Inferior parietal cortex (tissue), 1 donor: ENCODE measurements at regions not wholly inside any gene's neighbourhood (a gene's known extent, or its start where the extent isn't known, plus 50 kb on each side); places are given as distances from the start of the nearest gene placed in this dataset.
A peak's percentile ranks its signal among the peaks of the same experiment; 100 is the strongest.

ENCODE experiments used
- DNase-seq: peaks from one replicate; pipeline ENCODE4 v3.0.0-alpha.2; 2016; ENCODE audit errors: extremely low spot score

DNA sequence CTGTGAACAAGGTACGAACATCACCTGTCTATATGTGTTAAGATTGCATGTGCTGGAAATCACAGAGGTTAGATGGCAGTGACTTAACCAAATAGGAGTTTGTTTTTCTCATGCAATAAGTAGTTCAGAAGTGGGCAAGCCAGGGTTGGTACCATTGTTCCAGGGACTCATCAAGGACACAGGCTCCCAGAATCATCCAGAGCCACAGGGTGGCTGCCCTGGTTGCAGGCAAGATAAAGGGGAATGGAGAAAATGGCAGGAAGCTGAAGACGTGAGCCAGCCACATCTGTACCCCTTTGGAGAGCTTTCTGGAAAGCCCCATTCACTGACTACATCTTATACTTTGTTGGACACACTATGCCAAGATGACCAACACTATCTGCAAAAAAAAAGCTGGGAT lies 126.0 kb upstream of the IL12B start:
- DNase-seq = no peak

DNA sequence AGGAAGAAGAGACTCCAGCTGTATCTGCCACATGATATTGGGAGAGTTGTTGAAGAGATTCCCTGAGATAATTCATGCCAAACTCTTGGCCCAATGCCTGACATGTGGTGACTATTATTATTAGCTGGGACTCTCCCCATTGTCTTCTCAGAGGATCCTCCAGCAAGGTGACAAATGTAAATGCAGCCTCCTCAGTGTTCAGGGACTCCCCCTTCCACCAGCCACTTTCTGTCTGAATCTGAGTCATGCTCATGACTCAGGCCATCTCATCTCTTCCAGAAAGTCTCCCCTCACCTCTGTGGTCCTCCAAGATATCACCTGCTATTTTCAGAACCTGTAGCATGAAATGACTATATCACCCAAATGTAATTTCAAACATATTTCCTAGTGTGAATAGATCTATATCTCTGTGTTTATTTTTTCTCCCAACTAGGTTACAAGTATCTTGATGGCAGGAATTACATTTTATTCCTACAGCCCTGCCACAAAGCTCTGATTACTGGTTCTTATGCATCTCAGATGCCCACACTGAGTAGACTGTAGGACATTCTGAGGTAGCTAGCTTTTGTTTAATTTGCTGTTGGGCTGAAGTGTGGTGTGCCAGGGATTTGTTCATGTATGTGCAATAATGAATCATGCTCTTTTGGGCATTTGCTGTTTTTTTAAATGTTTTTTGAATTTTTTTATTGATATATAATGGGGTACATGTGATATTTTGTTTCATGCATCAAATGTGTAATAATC lies 126.6 kb upstream of the IL12B start:
- DNase-seq = no peak

DNA sequence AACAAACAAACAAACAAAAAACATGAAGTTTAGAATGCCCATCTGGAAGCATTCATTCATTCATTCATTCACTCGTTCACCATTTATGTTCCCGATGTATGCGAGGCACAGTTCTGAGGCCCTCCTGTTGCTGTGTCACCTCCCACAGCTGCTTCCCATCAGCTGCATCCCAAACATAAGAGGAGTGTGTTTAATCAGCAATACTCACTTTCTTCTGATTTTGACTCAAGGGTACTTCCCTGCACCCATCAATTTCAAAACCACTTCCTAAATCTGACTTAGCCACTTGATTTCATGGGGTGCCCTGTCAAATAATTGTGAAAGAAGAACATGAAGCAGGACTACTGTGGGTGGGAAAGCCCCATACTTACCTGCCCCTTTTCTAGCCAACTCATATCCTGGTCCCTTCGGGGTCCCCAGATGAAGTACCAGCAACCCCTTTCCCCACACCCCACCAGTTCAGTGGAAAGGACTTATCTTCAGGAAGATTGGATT lies 128.0 kb upstream of the IL12B start:
- DNase-seq = no peak

DNA sequence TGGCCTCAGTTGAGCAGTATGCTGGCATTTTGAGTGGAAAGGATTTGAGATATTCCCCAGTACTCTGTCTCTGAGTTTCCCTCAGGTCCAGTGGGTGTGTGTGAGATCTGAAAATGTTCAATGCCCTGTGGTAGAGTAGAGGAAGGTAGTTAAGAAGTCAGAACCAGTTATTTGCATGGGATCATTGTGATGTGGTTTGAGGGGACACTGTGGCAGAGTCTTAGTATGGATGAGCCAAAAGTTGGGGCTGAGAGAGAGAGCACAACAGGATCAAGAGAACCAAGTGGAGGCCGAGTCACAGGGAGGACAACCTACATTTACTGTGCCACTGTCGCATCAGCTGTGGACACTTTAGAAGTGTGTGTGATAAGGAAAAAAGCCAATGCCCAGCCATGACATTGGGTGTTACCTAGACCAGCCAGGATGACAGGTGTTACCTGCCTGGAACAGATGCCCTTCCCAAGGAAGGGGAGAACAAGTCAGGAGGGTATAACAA lies 128.9 kb upstream of the IL12B start:
- no peak for DNase-seq

DNA sequence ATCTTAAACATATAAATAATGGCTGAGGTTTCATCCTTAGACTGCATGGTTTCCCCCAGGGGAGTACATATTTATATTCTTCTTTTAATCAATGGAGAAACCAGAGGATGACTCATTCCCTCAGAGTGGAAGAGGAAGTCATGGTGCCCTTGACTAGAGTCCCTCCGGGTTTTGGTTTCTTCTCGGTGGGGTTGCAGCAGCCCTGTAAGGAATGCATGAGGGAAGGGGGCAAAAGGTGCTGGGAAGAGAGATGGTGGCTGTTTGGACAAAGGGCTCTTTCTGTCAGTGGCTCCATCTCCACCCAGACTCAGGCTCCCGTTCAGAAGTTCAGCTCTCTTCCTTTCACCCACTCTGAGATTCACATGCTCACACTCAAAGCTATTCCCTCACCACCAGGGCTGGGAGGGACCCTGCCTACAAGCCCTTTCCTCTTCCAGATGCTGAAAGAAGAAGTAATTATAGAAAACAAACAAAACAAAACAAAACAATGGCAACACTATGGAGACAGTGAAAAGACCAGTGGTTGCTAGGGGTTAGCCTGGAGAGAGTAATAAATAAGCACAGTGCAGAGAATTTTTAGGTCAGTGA lies 129.8 kb upstream of the IL12B start:
- DNase-seq = no peak

DNA sequence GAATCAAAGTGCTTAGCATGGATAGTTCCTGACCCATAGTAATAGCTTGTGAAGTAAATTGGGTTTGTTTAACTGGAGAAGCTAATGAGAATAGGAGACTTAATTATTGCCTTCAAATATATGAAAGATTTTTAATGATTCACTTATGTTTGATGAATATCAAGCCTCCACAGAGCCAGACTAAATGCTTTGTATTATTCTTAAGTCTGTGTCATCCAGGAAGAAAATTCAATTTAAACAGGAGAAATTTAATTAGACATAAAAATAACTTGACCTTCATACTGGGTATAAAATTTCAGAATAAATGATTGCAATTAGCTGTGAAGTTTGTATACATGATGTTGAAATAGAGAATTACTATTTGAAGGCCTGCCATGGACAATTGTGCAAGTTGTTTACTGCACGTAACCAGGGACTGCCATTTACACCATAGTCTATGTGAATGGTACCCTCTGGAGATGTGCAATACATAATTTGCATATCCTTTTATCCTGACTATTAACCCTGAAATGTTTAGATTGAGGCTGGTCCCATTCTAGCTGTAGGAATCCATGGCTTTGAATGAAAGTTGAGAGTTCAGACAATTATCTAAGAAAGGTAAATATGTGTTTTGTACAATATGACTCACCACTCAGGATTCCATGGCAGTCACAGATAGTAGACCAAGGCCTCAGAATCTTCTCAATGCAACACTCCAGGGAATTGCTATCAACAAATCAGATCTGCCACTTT lies 133.5 kb upstream of the IL12B start:
- no peak for DNase-seq

DNA sequence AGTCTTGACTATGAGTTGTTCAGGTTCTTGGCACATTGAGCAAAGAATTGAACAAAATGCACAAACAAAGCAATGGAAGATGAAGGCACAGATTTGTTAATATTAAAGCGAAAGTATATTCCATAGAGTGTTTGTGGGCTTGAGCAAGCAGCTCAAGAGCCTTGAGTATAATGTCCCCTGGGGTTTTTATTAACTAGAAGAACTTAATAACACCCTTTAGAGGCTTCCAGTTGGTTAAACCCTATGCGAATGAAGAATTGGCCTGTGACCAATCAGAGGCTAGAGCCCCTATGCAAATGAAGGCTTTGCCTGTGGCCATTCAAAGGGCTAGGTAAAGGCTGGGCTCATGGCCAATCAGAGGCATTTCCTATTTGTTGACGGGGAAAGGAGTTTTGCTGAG lies 135.3 kb upstream of the IL12B start:
- no peak for DNase-seq

DNA sequence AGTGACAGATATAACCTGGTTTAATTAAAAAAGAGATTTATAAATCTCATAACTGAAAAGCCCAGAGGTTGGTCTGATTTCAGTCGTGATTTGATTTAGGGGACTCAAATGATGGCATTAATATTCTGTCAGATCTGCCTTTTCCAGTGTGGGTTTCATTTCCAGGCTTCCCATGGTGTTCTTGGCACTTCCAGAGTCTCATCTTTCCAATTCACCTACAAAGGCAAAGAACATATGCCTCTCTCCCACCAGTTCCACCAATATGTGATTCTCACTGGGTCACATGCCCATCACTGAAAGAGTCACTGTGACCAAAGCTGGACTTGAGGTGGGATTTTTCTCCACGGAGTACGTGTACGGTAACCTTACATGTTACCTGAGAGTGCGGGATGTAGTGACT lies 137.4 kb upstream of the IL12B start:
- DNase-seq = no peak

DNA sequence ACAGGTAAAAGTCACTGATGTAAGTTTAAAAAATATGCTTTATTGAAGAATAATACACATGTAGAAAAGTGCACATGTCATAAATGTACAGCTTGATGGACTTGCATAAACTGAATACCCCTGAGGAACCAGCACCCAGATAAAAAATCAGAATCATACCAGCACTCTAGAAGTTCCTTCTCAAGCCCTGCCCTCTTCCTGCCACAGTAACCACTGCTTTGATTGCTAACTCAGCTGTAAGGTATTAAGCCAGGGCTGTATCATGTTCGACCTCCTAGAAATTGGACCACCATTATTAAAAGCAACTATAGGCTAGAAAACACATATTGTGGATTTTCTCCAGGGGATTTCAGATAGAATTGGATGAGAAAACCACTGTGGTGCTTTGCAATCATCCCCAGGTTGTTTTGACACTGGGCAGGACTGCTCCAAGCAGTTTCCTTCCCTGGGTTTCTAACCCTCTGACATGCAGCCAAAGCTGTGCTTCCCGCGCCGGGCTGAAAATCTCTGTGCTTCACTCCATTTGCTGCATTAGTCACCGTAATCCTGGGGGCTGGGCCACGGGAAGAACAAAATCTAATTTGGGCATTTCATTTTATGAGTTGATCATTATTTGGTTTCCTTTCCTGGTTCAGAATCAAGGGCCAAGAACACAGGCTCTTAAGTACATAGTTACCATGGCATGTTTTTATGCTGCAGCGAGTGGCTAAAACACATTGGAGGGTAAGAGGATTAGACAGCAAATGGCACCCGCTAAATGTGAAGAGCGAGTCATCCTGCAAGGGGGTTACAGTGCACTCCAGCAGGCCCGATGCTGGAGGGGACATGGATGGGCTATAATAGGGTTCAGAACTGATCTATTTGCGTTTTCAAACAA lies 139.4 kb upstream of the IL12B start:
- no peak for DNase-seq

DNA sequence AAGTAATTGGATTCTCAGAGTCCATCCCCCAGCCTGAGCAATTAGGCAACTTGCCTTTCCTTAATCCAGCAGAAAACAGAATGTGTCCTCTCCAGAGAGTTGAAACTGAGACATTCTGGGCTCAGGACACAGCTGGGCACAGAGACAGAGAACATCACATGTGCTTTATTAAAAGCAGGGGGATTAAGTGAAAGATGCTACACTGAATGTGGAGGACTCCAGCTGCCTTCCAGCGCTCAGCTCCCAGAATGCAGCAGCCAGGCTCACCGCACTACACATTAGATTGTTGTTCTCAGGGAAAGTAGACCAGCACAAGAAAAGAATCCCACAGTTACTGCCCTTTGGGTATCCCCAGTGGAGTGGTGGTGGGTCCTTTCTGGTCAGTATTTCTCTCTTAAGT lies 141.6 kb upstream of the IL12B start:
- DNase-seq = no peak

DNA sequence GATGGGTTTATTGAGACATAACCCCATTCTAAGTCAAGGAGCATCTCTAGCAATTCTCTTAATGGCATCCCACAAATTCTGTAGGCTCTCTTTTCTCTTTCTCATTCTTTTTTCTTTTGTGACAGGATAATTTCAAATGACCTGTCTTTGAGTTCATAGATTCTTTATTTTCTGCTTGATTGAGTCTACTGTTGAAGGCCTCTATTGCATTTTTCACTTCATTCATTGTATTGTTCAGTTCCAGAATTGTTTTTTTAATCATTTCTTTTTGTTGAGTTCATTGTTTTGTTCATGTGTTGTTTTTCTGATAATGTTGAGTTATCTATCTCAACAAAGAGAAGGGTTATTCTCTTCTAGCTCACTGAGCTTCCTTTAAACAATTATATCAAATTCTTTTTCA lies 144.7 kb upstream of the IL12B start:
- DNase-seq = no peak

DNA sequence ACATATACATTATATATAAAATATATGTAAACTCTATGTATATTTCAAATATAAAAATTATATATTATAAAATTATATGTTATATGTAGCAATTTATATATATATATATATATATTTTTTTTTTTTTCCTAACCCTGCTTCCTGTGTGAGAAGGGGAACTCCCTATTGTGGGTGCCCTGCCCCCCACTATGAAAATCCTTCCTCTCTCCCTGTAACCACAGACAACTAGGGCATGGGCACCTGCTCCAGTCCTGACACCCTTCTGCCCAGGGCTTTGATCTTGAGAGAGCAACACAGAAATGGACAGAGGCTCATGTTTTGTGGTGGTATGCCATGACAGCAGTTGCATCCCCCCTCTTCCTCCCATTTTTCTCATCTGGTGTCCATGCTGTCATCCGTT lies 148.7 kb upstream of the IL12B start:
- no peak for DNase-seq

DNA sequence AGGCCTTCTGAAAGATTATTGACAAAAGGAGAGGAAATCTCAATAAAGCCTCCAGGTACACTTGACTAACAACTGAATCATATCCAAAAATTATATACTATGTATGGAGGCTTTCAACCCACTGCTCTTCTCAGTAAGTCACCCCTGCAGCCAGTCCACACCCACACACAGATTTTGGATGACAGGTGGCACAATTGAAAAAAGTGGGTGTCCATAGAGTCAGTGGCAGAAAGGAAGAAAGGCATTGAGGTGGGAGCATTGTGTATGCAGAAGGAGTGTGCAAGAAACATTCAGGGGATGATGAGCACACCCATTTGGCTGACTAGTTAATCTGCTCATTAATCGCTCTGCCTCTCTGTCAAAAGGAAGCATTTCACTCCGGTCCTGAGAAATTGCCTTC lies 150.6 kb upstream of the IL12B start:
- DNase-seq = no peak

DNA sequence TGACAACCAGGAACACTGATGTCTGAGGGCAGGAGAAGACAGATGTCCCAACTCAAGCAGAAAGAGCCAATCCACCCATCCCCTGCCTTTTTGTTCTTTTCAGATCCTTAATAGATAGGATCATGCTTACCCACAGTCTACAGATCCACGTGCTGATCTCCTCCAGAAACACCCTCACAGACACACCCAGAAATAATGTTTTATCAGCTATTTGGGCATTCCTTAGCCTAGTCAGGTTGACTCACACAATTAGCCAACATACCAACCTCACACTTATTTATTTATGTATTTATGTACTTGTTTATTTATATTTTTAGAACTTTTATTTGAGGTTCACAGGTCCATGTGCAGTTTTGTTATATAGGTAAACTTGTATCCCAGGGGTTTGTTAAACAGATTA lies 151.5 kb upstream of the IL12B start:
- DNase-seq = no peak

DNA sequence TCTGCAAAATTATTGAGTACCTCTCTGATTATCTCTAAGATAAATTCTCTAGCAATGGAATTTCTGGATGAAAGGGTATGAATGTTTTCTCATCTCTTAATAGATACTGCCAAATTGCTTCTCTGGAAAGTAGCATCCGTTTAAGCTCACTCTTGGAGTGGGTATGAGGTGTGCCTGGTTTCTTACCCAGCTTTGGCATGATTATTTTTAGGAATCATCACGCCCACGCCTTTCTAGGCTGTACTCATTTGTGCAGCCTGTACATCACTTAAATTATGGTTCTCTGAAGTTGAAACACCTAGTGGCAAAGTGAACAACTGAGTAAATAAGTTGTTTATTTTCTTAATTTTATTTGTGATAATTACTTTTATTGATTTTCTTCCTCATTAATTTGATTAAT lies 156.5 kb upstream of the IL12B start:
- peak; percentile 35 for DNase-seq

DNA sequence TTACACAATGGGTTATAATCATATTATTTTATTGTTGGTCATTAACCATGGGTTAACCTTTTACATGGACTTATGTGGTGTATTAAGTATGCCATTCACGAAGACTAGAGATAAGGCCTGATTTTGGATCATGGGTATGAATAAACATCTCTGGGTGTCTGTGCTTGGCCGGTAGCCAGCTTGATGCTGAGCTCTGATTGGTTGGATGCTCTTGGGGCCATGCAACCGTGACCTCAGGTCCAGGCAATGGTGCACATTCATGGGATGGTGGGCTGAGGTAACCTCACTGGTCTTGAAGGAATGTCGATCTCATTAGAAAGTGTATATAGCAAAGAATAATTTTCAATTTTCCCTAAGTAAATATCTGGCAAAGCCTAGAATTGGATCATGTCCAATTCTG lies 158.2 kb upstream of the IL12B start:
- DNase-seq = no peak

DNA sequence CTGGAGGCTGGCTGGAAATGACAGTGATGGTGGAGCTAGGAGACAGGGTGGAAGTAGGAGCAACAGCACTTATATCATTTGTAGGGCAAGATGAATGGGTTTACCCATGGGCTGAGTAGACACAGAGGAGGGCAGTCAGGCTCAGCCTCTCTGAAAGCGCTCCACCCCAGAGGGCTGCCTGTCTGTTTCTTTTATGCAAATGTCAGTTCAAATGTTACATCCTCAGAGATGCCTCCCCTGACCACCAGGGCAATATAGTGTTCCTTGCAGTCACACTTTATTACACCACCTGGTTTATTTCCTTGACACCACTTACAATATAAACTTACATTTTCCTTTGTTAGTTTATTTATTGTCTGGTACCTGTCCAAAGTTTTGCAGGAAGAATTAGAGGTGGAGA lies 159.5 kb upstream of the IL12B start:
- no peak for DNase-seq

DNA sequence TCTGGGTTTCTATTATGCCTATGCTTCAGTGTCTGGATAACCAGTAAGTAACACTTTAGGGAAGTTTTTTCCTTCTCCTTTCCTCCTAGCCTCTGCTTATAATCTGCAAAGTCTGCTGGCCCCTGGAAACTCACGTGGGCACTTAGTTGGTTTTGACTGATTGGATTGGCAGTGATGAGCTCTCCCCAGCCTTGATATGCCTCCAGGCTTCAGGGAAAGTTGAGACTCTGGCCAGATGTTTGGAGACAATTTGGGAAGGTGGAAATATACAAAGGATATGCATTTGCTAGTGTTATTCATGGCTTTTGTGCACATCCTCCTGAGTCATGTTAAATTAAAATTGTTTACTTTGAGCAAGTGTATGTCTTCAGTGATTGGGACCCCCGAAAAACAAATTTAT lies 160.2 kb upstream of the IL12B start:
- no peak for DNase-seq

DNA sequence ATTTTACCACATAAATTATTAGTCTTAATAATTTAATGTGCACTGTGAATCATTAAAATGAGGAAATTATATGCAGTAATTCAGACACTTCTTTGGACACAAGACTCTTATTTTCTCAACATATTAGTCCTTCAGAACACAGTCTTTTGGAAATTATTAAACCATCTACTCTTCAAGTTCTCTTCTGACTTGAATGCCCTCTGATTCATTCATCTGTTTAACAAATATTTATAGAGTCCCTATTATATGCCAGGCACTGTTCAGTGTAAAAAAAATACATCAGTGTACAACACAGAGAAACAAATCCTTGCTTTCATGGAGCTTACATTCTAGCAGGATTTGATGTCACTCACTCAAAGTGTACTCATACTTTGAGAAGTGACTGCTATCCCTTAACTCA lies 163.4 kb upstream of the IL12B start:
- no peak for DNase-seq

DNA sequence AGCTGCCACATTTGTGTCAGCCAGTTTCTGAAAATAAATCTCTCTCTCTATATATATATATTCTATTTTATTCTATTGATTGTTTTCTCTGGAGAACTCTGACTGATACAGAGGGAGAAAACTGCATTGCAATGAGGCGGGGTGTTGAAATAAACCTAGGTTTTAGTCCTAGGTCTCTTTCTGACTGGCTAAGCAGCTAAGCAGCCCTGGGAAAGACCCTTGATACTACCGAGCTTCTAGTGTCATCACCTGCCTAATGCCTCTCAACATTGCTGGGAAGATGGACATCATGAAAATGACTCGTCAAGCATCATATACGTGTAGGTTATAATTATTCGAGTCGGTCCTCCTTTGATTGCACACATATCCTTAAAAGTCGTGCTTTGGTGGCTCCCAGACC lies 166.5 kb upstream of the IL12B start:
- no peak for DNase-seq

DNA sequence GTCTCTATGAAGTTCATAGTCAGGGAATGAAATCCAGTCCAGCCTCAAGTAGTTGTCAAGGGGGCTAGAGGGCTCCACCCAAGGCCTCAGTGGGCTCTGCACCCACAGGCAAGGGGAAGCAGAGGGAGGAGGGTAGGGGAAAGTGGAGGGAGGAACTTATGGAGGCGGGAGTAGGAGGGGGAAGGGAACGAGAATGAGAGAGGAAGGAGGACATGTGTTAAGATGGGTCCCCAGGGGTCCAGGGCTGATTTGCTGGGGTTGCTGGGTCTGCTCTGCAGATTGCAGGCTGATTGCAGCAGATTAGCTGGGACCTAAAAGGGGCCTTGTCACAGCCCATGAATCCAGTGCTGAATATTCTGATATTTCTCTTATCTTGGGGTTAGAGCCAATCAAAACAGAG lies 166.9 kb upstream of the IL12B start:
- no peak for DNase-seq

DNA sequence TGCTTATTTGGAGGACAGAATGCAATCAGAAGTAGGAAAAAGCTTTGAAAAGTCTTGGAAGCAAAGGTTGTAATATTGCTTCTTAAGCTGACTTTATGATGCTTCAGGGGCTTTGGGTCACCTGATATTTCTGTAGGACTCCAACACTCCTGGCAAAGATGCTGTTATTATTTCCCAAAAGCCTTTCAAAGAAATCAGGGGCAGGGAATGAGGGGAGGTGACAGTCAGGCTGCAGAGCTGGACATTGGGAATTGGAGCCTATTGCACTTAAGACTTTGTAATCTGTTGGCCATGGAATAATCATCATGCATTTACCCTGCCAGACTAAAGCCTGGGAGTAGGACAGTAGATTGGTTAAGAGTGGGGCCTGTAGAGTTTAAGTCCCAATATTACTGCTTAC lies 168.3 kb upstream of the IL12B start:
- DNase-seq = no peak
